Small intestine (tissue), 7 donors: ENCODE measurements at regions not wholly inside any gene's neighbourhood (a gene's known extent, or its start where the extent isn't known, plus 50 kb on each side); places are given as distances from the start of the nearest gene placed in this dataset.

Experiments
- DNase-seq, 2 donors: peaks; one replicate each; pipeline versions ENCODE4 v3.0.0 to v3.0.0-alpha.2; 2013
- FAIRE-seq: peaks from 2 replicates; lab custom pipeline; 2012; peaks lifted over from hg19 to GRCh38; lab: Jason Lieb, UNC
- H3K27ac ChIP-seq, 3 donors: one replicate each; pipeline ENCODE4 v1.5.1; 2013; ENCODE audit warnings: low read length in 2 of 3, mild to moderate bottlenecking in 2 of 3, control low read depth in 1 of 3, inconsistent platforms in 1 of 3, low read depth in 1 of 3, moderate library complexity in 1 of 3
- H3K27me3 ChIP-seq, 3 donors: one replicate each; pipeline ENCODE4 v1.6.1; 2013; ENCODE audit warnings: low read length in 3 of 3, inconsistent platforms in 1 of 3; ENCODE audit not compliant: control insufficient read depth in 3 of 3, insufficient read depth in 3 of 3
- H3K36me3 ChIP-seq, 3 donors: one replicate each; pipeline ENCODE4 v1.6.1; 2013; ENCODE audit warnings: low read length in 3 of 3, inconsistent platforms in 1 of 3, low read depth in 1 of 3, mild to moderate bottlenecking in 1 of 3, moderate library complexity in 1 of 3; ENCODE audit not compliant: control insufficient read depth in 3 of 3, insufficient read depth in 2 of 3
- H3K4me1 ChIP-seq, 3 donors: one replicate each; pipeline ENCODE4 v1.6.1; 2013; ENCODE audit warnings: low read length in 2 of 3, inconsistent platforms in 1 of 3, low read depth in 1 of 3, mild to moderate bottlenecking in 1 of 3, moderate library complexity in 1 of 3; ENCODE audit not compliant: control insufficient read depth in 3 of 3, insufficient read depth in 2 of 3
- H3K4me3 ChIP-seq, 3 donors: one replicate each; pipeline ENCODE4 v1.5.1; 2013; ENCODE audit warnings: low read length in 3 of 3, control low read depth in 1 of 3, inconsistent platforms in 1 of 3, low read depth in 1 of 3, mild to moderate bottlenecking in 1 of 3, moderate library complexity in 1 of 3
- H3K9me3 ChIP-seq, 2 donors: one replicate each; pipeline ENCODE4 v1.6.1; 2013; ENCODE audit warnings: low read depth in 1 of 2, low read length in 1 of 2; ENCODE audit not compliant: control insufficient read depth in 2 of 2, insufficient read depth in 1 of 2
- WGBS, 3 donors: extraction: QIAGEN DNeasy Blood & Tissue Kit; methylation state at CpG; one replicate each; pipeline ENCODE4 v1.1.7; 2013; 5-methylcytosine and 5-hydroxymethylcytosine counted together
- donor health status: healthy with polysubstance abuse.
- donor health status: control.
- donor health status: control.
- donor health status: Bipolar disorder and iron deficiency.
- donor health status: healthy.

- peaks cover 0 to 2% (median 0%) of the 10 kb centered on the region in 3 donors for H3K4me1 ChIP-seq
- no peak overlapping the region for H3K27ac ChIP-seq
- DNase-seq (no peak), FAIRE-seq (no peak)
- whole genome bisulfite sequencing, 3 donors: 62 to 78% (median 63%) methylated on average over 9 of the region's 9 CpGs
- H3K9me3 ChIP-seq: peaks cover 0 to 2% of the 10 kb centered on the region in 2 donors
- no peaks in the 10 kb centered on the region for H3K27me3 ChIP-seq
- H3K36me3 ChIP-seq: peaks cover 0 to 2% (median 0%) of the 10 kb centered on the region in 3 donors
- H3K4me3 ChIP-seq: no peak overlapping the region
These were observed 102.5 kb upstream of the RTL1 start for GRCh38 chr14:101006008-101006407.

- H3K4me1 ChIP-seq: peaks cover 0 to 2% (median 0%) of the 10 kb centered on the region in 3 donors
- H3K36me3 ChIP-seq: peaks cover 0 to 2% (median 0%) of the 10 kb centered on the region in 3 donors
- no peaks in the 10 kb centered on the region for H3K27me3 ChIP-seq
- WGBS, 3 donors: 81 to 90% (median 83%) methylated on average over 11 to 13 of the region's 13 CpGs
- DNase-seq (no peak), FAIRE-seq (no peak)
- H3K4me3 ChIP-seq: no peak overlapping the region
- H3K9me3 ChIP-seq: peaks cover 0 to 2% of the 10 kb centered on the region in 2 donors
- H3K27ac ChIP-seq: no peak overlapping the region
These were observed 103.6 kb upstream of the RTL1 start for GRCh38 chr14:101007004-101007614.

- 59 to 65% (median 62%) methylated on average over 4 of the region's 4 CpGs for WGBS, 3 donors
- no peaks in the 10 kb centered on the region for H3K9me3 ChIP-seq
- DNase-seq (no peak), FAIRE-seq (no peak)
- H3K27me3 ChIP-seq: no peaks in the 10 kb centered on the region
- H3K36me3 ChIP-seq: peaks cover 0 to 2% (median 0%) of the 10 kb centered on the region in 3 donors
- H3K4me3 ChIP-seq: no peak overlapping the region
- H3K4me1 ChIP-seq: peaks cover 0 to 2% (median 0%) of the 10 kb centered on the region in 3 donors
- no peak overlapping the region for H3K27ac ChIP-seq
These were observed 104.2 kb upstream of the RTL1 start for GRCh38 chr14:101007765-101008164.

- FAIRE-seq (no peak), DNase-seq (no peak)
- H3K27ac ChIP-seq: no peak overlapping the region
- H3K27me3 ChIP-seq: no peaks in the 10 kb centered on the region
- 85 to 94% (median 90%) methylated on average over 10 to 13 of the region's 13 CpGs for WGBS, 3 donors
- peaks cover 0 to 2% (median 0%) of the 10 kb centered on the region in 3 donors for H3K36me3 ChIP-seq
- H3K9me3 ChIP-seq: no peaks in the 10 kb centered on the region
- no peak overlapping the region for H3K4me3 ChIP-seq
- peaks cover 0 to 2% (median 0%) of the 10 kb centered on the region in 3 donors for H3K4me1 ChIP-seq
These were observed 104.7 kb upstream of the RTL1 start for GRCh38 chr14:101008196-101008595.

- 76 to 87% (median 84%) methylated on average over 9 of the region's 9 CpGs for WGBS, 3 donors
- FAIRE-seq: no peak
- no peaks in the 10 kb centered on the region for H3K9me3 ChIP-seq
These were observed 105.3 kb upstream of the RTL1 start for GRCh38 chr14:101008631-101009336.

GRCh38 chr14:101009531-101009930 lies 106.0 kb upstream of the RTL1 start:
- WGBS, 3 donors: 70 to 86% (median 77%) methylated on average over 5 of the region's 5 CpGs
- no peaks in the 10 kb centered on the region for H3K9me3 ChIP-seq
- FAIRE-seq: no peak
- peaks cover 0 to 2% (median 0%) of the 10 kb centered on the region in 3 donors for H3K4me1 ChIP-seq
- no peak for DNase-seq
- peaks cover 0 to 2% (median 0%) of the 10 kb centered on the region in 3 donors for H3K36me3 ChIP-seq
- H3K27me3 ChIP-seq: no peaks in the 10 kb centered on the region
- H3K27ac ChIP-seq: no peak overlapping the region
- no peak overlapping the region for H3K4me3 ChIP-seq

More at GRCh38 chr14:101008631-101009336, 105.3 kb upstream of the RTL1 start:
- DNase-seq: no peak
- no peak overlapping the region for H3K4me3 ChIP-seq
- no peaks in the 10 kb centered on the region for H3K27me3 ChIP-seq
- H3K36me3 ChIP-seq: peaks cover 0 to 2% (median 0%) of the 10 kb centered on the region in 3 donors
- H3K4me1 ChIP-seq: peaks cover 0 to 2% (median 0%) of the 10 kb centered on the region in 3 donors
- H3K27ac ChIP-seq: no peak overlapping the region

- H3K36me3 ChIP-seq: peaks cover 0 to 2% (median 0%) of the 10 kb centered on the region in 3 donors
- H3K4me3 ChIP-seq: no peak overlapping the region
- H3K4me1 ChIP-seq: peaks cover 0 to under 1% (median 0%) of the 10 kb centered on the region in 3 donors
- H3K27me3 ChIP-seq: no peaks in the 10 kb centered on the region
- no peaks in the 10 kb centered on the region for H3K9me3 ChIP-seq
- no peak overlapping the region for H3K27ac ChIP-seq
- WGBS, 3 donors: 85 to 94% (median 89%) methylated on average over 6 of the region's 6 CpGs
- DNase-seq (no peak), FAIRE-seq (no peak)
These were observed 106.8 kb upstream of the RTL1 start for GRCh38 chr14:101010293-101010692.

GRCh38 chr14:101010835-101011234 lies 107.3 kb upstream of the RTL1 start:
- DNase-seq (no peak), FAIRE-seq (no peak)
- Histone ChIP-seq H3K4me1 (no peaks in the 10 kb centered on the region), H3K36me3 (peaks cover 0 to 2% (median 0%) of the 10 kb centered on the region in 3 donors), H3K4me3 (no peak overlapping the region), H3K9me3 (no peaks in the 10 kb centered on the region), H3K27me3 (no peaks in the 10 kb centered on the region), H3K27ac (no peak overlapping the region)
- WGBS, 3 donors: 59 to 81% (median 64%) methylated on average over 2 of the region's 2 CpGs
